GM12874 (cell line): ENCODE measurements at regions not wholly inside any gene's neighbourhood (a gene's known extent, or its start where the extent isn't known, plus 50 kb on each side); places are given as distances from the start of the nearest gene placed in this dataset.

Experiments
- TF ChIP-seq, protein P1 (sequence below): IDR thresholded peaks from 2 replicates; pipeline ENCODE4 v1.5.1; 2011; ENCODE audit warnings: low read depth, mild to moderate bottlenecking, control low read depth, low read length, moderate library complexity; ENCODE audit not compliant: insufficient read depth

DNA sequence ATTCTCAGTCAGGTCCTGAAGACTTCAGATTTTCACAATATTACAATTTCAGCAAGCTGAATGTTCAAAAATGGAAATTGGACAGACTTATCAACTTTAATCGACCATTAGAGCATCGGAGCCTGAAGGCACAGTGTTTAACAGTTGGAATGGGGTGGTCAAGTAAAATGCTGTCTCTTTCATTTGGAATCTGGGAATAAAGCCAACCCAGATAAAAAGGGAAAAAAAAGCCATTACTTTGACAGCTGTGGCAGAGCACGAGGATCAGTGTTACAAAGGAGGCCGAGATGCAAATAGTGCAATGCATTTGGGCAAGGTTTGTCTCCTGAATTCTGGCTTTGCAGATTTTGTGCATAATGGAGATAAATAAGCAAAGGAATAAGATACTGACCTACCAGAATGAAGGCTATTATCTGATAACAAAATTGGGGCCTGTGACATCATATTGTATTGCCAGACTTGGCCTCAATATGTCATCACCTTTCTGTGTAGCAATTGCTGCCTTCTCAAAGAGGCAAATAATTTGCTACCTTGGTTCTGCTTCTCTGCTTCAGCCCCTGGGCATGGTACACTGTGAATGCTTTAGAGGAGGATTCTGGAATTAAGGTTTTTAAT is 277.5 kb upstream of the KLHL29 start:
- TF ChIP-seq, protein P1, sequence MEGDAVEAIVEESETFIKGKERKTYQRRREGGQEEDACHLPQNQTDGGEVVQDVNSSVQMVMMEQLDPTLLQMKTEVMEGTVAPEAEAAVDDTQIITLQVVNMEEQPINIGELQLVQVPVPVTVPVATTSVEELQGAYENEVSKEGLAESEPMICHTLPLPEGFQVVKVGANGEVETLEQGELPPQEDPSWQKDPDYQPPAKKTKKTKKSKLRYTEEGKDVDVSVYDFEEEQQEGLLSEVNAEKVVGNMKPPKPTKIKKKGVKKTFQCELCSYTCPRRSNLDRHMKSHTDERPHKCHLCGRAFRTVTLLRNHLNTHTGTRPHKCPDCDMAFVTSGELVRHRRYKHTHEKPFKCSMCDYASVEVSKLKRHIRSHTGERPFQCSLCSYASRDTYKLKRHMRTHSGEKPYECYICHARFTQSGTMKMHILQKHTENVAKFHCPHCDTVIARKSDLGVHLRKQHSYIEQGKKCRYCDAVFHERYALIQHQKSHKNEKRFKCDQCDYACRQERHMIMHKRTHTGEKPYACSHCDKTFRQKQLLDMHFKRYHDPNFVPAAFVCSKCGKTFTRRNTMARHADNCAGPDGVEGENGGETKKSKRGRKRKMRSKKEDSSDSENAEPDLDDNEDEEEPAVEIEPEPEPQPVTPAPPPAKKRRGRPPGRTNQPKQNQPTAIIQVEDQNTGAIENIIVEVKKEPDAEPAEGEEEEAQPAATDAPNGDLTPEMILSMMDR = no peak

GRCh38 chr2:23111263-23111662 is 273.7 kb upstream of the KLHL29 start:
- TF ChIP-seq, protein P1 = no peak

- TF ChIP-seq, protein P1 = no peak
These were observed 272.5 kb upstream of the KLHL29 start for GRCh38 chr2:23112517-23112916.

- TF ChIP-seq, protein P1 = no peak
These were observed 270.7 kb upstream of the KLHL29 start for GRCh38 chr2:23114299-23114698.

GRCh38 chr2:23118313-23118712 is 266.7 kb upstream of the KLHL29 start:
- TF ChIP-seq, protein P1 = no peak

GRCh38 chr2:23118894-23119293 is 266.1 kb upstream of the KLHL29 start:
- TF ChIP-seq, protein P1 = no peak

DNA sequence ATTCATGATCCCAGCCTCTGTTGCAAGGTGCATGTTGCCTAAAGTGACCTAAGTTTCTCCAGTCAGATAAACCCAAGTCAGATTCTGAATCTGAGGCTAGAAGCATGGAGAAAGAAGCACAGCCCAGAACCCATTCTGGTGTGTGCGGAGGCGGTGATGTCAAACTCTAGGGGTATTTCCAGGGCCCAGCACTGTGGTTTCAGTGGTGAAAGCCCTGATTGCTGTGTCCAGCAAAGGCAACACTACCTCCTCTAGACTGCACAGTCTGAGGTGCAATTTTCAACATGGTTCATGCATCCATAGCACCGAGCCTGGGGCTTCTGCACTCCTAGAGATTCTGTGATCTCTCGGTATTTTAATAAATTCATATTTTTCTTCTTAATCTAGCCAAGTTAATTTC is 264.8 kb upstream of the KLHL29 start:
- TF ChIP-seq, protein P1 = no peak
